LoVo (cell line): ENCODE measurements at regions not wholly inside any gene's neighbourhood (a gene's known extent, or its start where the extent isn't known, plus 50 kb on each side); places are given as distances from the start of the nearest gene placed in this dataset.
"Not testable (repeated sequence)": the region's sequence is repeated elsewhere in the genome, so short reads cannot be mapped to it uniquely, and the experiment has no call there.

Experiments used
- DNase-seq: peaks from one replicate; pipeline ENCODE4 v3.0.0-alpha.2; 2016; ENCODE audit warnings: low spot score

DNA sequence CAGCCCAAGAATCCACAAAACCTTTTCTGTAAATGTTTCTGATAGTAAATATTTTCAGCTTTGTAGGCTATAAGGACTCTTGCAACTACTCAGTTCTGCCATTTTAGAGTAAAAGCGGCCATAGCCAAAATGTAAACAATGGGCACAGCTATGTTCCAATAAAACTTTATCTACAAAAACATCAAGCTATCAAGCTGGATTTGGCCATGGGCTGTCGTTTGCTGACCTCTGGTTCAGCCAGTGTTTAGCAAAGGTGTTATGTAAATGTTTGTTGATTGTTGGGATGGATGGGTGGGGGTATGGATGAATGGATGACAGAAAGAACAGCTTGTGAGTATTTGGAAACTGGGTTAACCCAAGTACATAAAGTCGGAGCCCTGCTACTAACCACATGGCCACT, 111.1 kb upstream of the VRK1 start:
- no peak for DNase-seq

DNA sequence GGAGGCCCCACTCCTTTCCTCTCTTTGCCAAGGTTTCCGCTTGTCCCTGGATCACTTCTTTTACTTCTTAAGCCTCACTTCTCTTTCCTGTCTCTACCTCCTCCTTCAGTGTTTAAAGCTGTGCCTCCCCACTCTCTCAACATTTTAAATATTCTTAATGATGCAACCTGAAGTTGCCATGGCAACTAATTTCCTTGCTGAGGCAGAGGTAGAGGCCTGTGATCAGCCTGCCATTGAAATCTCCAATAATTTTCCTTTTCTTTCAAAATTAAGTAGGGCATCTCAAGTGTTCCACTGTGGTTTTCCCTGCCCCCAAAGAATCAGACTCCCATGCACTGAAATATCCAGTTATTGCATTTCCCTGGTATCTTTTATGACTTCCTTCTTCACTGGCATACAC, 108.6 kb upstream of the VRK1 start:
- DNase-seq = no peak

DNA sequence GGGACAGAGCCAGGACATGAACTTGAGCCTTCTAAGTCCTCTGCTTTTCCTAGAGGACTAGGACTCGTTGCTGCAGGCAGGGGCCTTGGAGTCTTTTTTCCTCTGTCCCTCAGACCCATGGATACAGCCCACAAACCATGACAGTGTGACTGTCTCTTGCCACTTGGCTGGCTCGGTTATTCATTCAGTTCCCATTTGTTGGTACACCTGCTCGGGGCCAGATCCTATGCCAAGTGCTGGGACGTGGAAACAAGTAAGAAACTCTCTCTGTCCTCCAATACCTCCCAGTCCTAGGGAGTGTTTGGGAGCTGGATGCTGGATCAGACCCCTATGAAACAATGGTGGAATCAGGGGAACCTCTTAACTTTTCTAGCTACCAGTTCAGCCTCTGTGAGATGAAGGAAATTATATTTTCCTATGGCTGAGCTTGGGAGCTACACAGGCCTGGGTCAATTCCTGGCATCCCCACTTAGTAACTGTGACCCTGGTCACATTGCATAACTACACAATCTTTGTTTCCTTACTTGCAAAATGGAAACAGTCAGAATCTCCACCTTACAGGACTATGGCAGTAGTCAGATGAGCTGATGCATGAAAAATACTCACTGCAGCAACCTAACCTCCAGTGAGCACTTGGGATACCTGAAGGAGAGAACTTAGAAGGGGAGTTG, 106.3 kb upstream of the VRK1 start:
- no peak for DNase-seq

DNA sequence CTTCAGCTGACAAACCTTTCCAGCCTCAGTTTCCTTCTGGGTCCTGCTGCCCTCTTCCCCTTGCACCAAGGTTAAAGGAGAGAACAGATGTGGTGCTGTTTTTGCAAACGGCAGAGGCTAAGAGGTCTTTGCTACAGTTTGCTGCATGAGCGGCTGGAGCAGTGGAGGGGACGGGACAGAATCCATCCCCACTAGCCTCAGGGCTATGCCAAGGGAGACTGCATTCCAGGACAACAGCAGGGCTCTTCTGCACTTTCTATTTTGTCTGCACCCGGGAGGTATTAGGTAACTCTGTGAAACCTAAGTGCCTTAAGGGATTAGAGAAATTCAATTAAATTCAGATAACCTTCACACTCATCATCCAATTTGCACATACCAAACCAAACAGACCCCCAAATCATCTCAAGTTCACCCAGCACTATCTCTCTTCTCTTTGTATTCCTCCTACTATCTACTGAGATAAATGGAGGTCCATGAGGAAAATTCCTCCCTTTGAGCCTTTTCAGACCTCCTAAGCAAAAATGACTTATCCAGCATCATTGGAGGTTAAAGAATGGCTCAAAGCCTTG, 103.8 kb upstream of the VRK1 start:
- no peak for DNase-seq

DNA sequence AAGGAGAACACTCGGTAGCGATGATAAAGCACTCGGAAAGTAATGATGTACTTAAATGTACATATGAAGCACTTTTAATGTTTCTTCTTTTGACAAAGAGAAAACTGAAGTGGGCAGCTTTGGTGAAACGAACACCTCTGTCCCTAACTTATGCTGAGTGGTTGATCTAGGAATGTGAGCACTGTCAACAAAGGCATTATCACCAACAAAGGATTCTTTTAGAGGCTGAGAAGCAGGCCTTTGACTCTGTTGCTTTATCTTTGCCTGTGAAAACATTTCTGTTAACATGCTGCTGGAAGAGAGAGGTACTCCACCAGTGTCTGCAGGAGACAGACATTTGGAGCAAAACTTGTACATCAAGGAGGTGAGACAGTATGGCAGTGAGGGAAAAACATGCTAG, 103.2 kb upstream of the VRK1 start:
- no peak for DNase-seq

DNA sequence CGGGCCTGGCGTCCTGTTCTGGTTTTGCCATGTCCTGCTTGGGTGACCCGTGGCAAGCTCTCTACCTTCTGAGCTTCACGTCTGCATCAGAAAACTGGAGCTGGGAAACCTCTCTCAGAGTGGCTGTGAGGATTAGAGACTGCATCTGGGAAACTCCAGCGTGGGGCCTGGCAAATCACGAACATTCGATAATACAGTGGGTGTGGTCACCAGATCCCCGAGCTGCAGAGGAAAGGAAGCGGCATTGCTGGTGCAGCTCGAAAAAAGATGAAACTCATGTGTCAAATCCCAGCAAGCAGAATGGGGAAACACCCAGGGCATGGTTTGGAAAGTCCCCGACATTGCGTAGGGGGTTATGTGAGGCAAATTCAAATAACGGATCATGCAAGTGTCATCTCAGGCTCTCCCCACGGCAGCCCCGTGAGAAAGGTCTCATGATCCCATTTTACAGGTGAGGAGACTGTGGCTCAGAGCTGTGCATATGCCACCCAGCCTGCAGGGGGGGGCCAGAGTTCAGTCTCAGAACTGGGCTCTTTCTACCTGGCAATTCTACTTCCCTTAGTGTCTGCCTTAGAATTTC, 98.1 kb upstream of the VRK1 start:
- no peak for DNase-seq

DNA sequence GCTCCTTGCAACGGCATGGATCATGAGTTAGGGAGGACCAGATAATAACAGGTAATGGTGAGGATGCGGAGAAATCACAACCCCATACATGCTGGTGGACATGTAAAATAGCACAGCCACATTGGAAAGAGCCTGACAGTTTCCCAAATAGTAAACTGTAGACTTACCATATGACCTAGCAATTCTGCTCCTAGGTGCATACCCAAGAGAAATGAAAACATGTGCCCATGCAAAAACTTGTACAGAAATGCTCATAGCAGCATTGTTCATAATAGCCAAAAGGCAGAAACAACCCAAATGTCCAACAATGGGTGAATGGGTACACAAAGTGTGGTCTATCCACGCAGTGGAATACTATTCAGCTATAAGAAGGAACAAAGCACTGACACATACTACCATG, 97.5 kb upstream of the VRK1 start:
- DNase-seq = no peak

DNA sequence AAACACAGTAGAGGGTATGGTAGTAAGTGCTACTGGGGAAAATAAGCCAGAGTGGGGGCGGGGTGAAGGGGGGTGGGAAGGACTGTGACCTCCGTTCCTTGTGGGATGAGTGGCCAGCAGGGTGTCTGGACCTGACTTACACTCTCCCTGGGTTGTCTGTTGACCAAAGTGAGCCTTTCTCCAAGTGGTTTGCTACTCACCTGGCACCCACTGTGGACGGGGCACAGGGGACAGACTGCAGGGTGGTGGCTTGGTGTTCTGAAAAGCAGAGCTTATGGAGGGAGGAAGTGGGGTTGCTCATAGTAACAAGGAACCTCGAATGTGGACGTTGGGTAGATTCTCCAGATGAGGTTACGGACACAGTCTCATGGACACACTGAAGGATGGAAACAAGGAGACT, 94.4 kb upstream of the VRK1 start:
- no peak for DNase-seq

- no peak for DNase-seq
These were observed 91.6 kb upstream of the VRK1 start for GRCh38 chr14:96705422-96706092.

DNA sequence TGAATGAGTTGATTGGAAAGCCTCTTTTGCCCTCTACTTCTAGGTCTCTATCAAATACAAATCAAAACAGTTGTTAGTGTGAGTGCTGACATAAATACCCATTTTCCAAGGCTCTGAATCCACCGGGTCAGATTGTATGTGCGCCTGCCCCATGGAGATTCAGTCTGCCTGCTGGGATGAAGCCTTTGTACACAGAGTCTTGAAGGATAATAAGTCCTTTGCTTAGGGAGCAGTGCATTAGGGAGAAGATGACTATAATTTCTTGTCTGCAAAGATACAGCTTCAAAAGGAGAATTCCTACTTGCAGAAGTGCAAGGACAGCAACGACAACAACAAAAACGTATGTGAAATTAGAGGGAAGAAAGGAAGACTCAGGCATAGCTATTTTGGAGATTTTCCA, 90.3 kb upstream of the VRK1 start:
- no peak for DNase-seq

GRCh38 chr14:96710060-96710666, 87.0 kb upstream of the VRK1 start:
- no peak for DNase-seq

DNA sequence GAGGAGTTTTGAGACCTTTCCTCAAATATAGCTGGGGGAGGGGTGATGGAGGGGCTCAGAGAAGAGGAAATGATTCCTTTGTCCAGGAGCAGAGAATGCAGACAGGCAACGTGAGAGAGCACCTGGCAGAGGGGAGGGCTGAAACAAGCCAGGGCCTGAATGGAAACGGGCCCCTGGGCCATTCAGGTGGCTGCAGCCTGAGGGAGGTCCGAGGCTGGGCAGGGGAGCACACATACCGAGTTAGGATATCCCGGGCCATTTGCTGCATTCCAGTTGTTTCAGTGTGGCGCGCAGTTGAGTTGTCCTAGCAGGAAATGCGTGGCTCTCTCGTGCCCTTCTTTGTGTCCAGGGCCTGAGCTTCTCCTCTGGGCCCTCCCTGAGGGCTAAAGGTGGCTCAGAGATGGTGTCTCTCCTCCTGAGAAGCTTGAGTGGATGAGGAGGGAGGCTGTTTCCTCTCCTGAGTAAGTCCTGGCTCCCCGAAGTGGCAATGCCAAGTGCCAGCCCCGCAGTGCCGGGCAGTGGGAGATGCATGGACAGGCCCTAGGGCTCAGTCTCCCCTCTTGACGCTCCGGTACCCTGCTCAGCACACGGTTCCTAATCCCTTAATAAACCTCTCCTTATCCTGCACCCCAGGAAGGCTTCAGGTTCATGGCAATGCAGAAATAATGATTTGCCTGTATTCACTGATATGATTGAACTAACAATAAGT, 85.5 kb upstream of the VRK1 start:
- DNase-seq = no peak

DNA sequence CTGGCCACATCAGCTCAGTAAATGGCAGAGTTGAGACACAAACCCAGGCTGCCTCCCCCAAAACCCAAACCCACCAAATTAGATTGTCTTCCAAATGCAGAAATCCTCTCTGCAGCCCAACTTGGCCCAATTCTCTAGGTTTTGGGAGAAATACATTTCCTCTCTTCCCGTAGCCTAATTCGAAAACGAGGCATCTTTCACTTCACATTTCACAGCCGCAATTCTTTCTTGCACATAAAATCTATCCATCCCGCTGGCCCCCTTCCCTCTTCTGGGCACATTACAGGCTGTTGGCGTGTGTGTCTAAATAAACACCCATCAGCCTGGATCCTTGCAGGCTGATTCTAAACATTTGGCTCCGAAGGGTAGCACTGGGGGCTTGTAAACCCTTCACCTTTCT, 83.8 kb upstream of the VRK1 start:
- DNase-seq = no peak

- DNase-seq = not testable (repeated sequence)
These were observed 82.6 kb upstream of the VRK1 start for GRCh38 chr14:96714537-96714936.

DNA sequence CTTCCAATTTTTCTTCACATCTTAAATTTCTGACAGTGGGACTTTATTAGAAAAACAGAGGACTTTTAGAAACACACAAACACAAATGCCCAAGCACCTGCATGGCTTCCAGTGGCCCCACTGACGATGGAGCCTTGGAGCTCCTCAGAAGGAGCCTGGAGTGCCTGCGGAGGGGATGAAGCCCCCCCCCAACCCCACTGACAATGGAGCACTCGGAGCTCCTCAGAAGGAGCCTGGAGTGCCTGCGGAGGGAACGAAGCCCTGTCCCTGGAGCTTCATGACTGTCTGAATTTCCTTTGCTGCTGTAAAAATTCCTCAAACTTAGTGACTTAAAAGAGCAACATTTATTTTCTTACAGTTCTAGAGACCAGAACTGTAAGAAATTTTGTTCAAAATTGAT, 80.1 kb upstream of the VRK1 start:
- DNase-seq = no peak

DNA sequence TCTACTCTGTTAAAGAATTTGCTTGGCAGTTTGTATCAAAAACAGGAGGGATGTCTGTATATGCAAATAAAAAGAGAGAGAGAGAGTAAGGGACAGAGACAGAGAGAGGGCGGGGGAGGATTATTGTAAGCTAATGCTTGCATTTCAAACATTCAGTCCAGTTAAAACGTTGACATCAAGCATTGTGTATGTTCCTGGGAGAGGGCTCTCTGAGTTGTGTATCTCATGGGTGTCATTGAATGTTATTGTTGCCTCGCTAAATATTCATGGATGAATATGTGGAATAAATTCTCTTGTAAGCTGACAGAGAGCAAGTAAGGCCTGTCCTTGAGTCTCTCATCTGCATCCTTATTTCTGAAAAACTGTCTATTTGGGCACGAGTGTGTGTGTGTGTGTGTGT, 78.8 kb upstream of the VRK1 start:
- no peak for DNase-seq

DNA sequence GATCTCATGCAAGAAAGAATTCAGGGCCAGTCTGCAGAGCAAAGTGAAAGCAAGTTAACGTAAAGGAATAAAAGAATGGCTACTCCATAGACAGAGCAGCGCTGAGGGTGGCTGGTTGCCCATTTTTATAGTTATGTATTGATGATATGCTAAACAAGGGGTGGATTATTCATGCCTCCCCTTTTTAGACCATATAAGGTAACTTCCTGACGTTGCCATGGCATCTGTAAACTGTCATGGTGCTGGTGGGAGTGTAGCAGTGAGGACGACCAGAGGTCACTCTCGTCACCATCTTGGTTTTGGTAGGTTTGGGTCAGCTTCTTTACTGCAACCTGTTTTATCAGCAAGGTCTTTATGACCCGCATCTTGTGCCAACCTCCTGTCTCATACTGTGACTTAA, 76.5 kb upstream of the VRK1 start:
- DNase-seq = not testable (repeated sequence)

DNA sequence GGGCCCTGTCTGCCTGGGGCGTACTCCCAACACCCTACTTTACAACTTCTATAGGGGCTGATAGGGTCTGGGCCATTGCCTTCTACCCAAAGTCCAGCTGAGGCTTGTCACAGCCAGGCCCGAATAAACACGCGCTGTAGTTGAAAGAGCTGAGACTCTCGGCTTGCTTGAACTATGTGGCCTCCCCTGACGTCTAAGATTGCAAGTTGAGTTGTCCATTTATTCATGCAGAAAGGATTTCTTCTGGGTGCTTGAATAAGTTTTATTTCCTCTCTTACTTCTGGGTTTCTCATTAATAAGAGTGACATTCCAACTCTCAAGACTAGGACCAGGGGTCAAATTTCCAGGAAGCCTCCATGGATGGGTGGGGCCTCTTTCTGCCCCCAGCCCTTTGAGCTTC, 74.4 kb upstream of the VRK1 start:
- DNase-seq = no peak

DNA sequence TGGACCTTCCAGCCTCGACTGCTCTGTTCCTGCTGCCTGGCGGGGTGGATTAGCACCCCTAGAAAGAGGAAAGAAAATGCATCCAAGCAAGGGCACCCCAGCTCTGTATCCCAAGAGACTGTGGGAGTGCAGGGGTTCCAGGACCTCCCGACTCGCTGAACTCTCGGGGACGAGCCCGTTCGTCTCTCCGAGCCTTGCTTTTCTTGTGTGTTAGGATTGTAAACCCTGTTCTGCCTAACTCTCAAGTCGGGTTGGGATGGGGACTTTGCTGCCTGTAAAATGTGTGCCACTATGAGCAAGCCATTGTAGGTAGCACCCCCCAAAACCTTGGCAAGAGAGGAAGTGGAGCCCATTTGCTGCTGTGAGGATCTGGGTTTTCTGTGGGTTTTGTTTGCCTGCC, 73.2 kb upstream of the VRK1 start:
- DNase-seq = no peak

DNA sequence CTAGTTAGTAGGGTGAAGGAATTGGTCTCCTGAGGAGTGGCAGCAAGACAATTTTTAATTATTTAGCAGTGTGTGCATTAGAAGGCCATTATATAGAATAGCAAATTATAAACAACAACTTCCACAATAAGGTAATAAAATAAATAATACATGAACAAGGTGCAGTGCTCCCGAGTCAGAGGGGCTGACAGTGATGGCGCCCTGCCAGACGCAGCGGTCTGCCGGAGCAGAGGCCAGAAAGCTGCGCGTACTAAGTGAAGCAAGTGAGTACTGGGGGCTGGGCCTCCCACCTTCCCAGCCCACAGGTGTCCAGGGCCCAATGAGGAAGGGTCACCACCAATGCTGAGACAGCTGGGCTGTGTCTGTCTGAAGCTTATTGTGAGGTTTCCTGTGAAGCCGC, 72.0 kb upstream of the VRK1 start:
- DNase-seq = no peak

- DNase-seq = no peak
These were observed 70.1 kb upstream of the VRK1 start for GRCh38 chr14:96727073-96727472.

DNA sequence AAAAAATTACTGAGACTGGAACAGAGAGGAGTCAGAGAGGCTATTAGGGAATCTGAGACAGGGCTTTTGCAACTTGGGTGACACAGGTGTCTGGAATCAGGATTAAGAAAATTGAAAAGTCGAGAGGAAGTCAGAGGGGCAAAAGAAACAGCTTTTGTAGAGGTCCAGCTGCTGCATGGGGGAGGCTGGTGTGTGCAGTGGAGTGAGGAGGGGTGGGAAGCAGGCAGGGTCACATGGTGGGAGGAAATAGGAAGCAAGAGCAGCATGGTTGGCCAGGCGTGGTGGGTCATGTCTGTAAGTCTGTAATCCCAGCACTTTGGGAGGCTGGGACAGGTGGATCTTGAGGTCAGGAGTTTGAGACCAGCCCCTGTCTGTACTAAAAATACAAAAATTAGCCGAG, 69.7 kb upstream of the VRK1 start:
- no peak for DNase-seq
